Natural killer cell treated with Interleukin-12 subunit alpha and Interleukin-12 subunit beta and Interleukin-15 and Interleukin-18, amount 100 ng/mL, for 72 hours (primary cell): ENCODE measurements at regions not wholly inside any gene's neighbourhood (a gene's known extent, or its start where the extent isn't known, plus 50 kb on each side); places are given as distances from the start of the nearest gene placed in this dataset.

ENCODE experiments used
- ATAC-seq, 2 donors: fragments of 150-1000 bp; cut with Tn5 transposase in 1 of 2; sonication (Bioruptor Pico), chemical (Tn5 transposase) in 1 of 2; 2 replicates each; pipeline ENCODE4 v1.10.0; 2021
- DNase-seq: peaks from one replicate; pipeline ENCODE4 v3.0.0; 2022; ENCODE audit warnings: low spot score
- H3K27ac Mint-ChIP-seq, 2 donors: 1 replicate in 1 of 2; 2 replicates in 1 of 2; pipeline ENCODE4 v1.8.0; 2022; ENCODE audit warnings: mixed read lengths in 2 of 2, mild to moderate bottlenecking in 1 of 2, moderate library complexity in 1 of 2
- H3K27me3 Mint-ChIP-seq, 2 donors: 1 replicate in 1 of 2; 2 replicates in 1 of 2; pipeline ENCODE4 v1.8.0; 2022; ENCODE audit warnings: mixed read lengths in 2 of 2
- H3K36me3 Mint-ChIP-seq: one replicate; pipeline ENCODE4 v1.8.0; 2022; ENCODE audit warnings: mixed read lengths
- H3K4me1 Mint-ChIP-seq, 2 donors: 1 replicate in 1 of 2; 2 replicates in 1 of 2; pipeline ENCODE4 v1.8.0; 2022; ENCODE audit warnings: low read depth in 2 of 2, mixed read lengths in 2 of 2, mild to moderate bottlenecking in 1 of 2
- H3K4me3 Mint-ChIP-seq: one replicate; pipeline ENCODE4 v1.8.0; 2022; ENCODE audit warnings: mixed read lengths
- H3K9me3 Mint-ChIP-seq: 2 replicates; pipeline ENCODE4 v1.8.0; 2022; ENCODE audit warnings: mixed read lengths

DNA sequence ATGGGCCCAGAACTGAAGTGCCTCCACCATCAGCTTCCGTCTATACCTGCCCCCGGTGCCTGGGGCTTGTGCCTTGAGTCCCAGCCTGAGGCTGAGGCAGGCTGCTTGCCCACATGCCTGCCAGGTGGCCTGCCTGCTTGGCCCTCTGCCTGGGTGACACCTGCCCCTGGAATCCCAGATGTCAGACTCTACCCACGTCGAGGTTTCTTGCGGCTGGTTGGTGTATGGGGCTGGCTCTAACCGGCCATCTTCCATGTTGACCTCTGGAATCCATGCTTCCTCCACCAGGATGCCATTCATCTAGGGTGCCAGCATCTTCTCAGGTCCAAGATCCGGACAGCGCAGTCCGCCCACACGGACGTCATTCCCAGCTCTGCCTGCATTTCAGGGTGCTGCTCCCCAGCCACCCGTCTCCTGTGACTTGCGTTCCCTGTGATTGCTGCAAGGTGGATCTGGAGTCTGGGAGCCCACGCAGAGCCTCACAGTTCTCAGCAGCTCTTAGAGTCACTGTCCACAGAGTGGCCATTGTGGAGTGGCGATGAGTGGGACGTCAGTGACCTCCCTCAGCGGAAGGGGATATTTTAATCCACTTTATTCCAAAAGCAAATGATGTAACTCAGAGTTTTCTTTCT, 298.1 kb downstream of the TCERG1L start:
- Mint-ChIP-seq H3K9me3 (no peaks in the 10 kb centered on the region), H3K4me3 (no peak overlapping the region), H3K27ac (no peak overlapping the region), H3K4me1 (no peaks in the 10 kb centered on the region), H3K36me3 (no peaks in the 10 kb centered on the region), H3K27me3 (no peaks in the 10 kb centered on the region)
- no peak for DNase-seq
- ATAC-seq = no peak

DNA sequence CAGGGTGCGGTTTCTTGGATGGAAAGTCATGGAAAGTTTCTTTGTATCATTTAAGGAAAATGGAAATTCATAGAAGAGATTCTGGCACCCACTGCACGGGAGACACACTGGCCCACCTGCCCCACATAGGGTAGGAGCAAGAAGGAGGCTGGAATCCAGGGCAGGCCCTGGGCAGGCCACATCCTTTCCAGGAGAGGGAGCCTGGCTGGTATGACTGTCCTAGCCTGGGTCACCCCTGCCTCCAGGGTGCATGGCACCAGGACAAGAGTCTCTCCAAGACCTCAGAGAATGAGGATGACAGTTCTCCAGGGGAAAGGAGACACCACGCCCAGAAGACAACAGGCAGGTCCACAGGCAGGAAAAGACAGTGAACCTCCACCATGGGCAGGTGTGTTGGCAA, 297.2 kb downstream of the TCERG1L start:
- DNase-seq = no peak
- no peaks in the 10 kb centered on the region for H3K9me3 Mint-ChIP-seq
- H3K36me3 Mint-ChIP-seq = no peaks in the 10 kb centered on the region
- ATAC-seq = peak in 1 of 2 donors; percentile 48
- H3K4me3 Mint-ChIP-seq = no peak overlapping the region
- no peaks in the 10 kb centered on the region for H3K27me3 Mint-ChIP-seq
- H3K27ac Mint-ChIP-seq = no peak overlapping the region
- no peaks in the 10 kb centered on the region for H3K4me1 Mint-ChIP-seq

GRCh38 chr10:131015271-131015670, 296.2 kb downstream of the TCERG1L start:
- DNase-seq (no peak), ATAC-seq (no peak)
- Mint-ChIP-seq H3K4me3 (no peak overlapping the region), H3K27ac (no peak overlapping the region), H3K36me3 (no peaks in the 10 kb centered on the region), H3K27me3 (no peaks in the 10 kb centered on the region), H3K9me3 (no peaks in the 10 kb centered on the region), H3K4me1 (no peaks in the 10 kb centered on the region)

DNA sequence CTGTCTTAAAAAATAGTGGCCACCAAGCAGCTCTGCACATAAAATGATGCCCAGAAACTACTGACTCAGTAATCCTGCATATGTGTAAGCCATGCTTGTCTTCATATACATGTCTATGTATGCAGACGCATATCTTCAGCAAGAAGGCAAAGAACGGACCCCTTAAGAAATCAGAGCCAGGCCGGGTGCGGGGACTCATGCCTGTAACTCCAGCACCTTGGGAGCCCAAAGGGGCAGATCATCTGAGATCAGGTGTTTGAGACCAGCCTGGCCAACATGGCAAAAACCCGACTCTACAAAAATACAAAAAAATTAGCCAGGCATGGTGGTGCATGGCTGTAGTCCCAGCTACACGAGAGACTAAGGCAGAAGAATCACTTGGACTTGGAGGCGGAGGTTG, 295.0 kb downstream of the TCERG1L start:
- Mint-ChIP-seq H3K27me3 (no peaks in the 10 kb centered on the region), H3K4me3 (no peak overlapping the region), H3K9me3 (no peaks in the 10 kb centered on the region), H3K4me1 (no peaks in the 10 kb centered on the region), H3K27ac (no peak overlapping the region), H3K36me3 (no peaks in the 10 kb centered on the region)
- no peak for DNase-seq
- no peak for ATAC-seq

DNA sequence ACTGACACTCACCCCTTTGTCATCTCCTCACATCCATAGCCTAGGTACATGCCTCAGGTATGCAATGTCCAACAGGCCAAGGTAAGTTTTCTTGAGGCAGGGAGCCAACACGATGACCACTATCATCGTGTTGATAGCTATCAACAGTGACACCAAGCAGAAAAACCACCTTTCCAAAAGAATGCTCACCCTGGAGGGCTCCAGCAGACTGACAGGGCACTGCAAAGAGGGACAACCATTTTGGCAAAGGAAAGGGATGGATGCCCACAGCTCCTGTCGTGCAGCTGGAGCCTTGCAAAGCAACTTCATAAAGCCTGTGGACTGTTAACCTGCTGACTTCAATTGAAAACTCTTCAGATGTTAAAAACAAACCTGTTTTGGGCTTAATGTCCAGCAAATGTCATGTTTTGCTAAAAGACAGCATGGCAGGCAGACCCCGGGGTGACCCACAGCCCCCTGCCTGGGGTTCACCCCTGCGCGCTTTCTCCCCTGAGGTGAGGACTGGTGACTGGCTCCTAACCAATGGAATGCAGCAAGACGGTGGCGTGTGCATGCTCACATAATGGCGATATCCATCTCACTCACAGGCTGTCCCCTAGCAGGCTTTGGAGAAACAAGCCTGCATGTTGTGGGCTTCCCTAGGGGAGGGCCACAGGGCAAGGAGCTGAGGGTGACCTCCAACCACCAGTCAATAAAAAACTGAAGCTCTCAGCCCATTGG, 293.8 kb downstream of the TCERG1L start:
- no peak overlapping the region for H3K27ac Mint-ChIP-seq
- no peaks in the 10 kb centered on the region for H3K27me3 Mint-ChIP-seq
- no peaks in the 10 kb centered on the region for H3K36me3 Mint-ChIP-seq
- no peak overlapping the region for H3K4me3 Mint-ChIP-seq
- H3K9me3 Mint-ChIP-seq = no peaks in the 10 kb centered on the region
- no peaks in the 10 kb centered on the region for H3K4me1 Mint-ChIP-seq
- ATAC-seq = peak in 1 of 2 donors; percentile 26
- DNase-seq = no peak

DNA sequence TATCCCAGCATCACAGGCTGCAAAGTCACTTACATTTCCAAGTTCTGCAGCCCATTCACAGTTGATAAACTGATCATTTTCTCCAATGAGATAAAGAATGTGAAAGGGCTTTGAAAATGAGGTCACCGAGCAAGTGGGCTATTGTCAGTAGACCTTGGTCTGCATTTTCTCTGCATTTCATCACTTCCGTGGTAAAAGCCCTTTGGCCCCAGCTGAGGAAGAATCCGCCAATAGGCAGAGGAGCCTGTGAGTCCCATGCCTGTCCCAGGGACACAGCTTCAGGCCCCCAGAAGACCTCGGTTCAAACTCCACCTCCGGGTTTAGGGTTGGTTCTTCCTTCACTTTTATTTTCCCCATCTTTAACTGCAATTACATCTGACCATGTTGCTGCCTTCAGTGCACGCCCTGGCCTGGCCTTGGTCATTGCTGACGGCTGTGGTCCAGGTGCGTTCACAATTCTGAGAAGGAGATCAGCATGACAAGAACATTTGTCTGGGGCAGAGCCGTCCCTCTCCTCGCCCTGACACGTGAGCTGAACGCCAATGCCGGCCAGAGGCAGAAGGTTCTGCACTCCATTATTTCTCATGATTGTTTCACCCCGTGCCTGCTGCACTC, 292.5 kb downstream of the TCERG1L start:
- Mint-ChIP-seq H3K4me3 (no peak overlapping the region), H3K36me3 (no peaks in the 10 kb centered on the region), H3K9me3 (no peaks in the 10 kb centered on the region), H3K27ac (no peak overlapping the region), H3K4me1 (no peaks in the 10 kb centered on the region), H3K27me3 (no peaks in the 10 kb centered on the region)
- ATAC-seq (no peak), DNase-seq (no peak)

- DNase-seq (no peak), ATAC-seq (peak in 1 of 2 donors; percentile 21)
- no peaks in the 10 kb centered on the region for H3K4me1 Mint-ChIP-seq
- no peaks in the 10 kb centered on the region for H3K27me3 Mint-ChIP-seq
- H3K9me3 Mint-ChIP-seq = no peaks in the 10 kb centered on the region
- H3K36me3 Mint-ChIP-seq = no peaks in the 10 kb centered on the region
- H3K27ac Mint-ChIP-seq = no peak overlapping the region
- H3K4me3 Mint-ChIP-seq = no peak overlapping the region
Observed at GRCh38 chr10:131019696-131020095, 291.8 kb downstream of the TCERG1L start.

DNA sequence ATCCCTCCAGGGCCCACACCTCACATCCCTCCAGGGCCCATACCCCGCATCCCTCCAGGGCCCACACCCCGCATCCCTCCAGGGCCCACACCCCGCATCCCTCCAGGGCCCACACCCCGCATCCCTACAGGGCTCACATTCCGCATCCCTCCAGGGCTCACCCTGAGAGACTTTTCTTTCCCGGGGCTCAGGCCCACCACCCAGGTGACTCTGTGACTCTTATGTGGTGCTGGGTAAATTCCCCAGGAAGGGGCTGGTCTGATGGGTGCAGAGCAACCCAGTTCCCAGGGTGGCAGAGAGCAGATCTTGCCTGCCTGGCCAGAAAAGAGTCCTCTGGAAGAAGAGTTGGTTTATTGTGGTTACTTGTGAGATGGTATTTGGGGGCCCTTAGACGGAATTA, 290.7 kb downstream of the TCERG1L start:
- H3K9me3 Mint-ChIP-seq = no peaks in the 10 kb centered on the region
- no peaks in the 10 kb centered on the region for H3K27me3 Mint-ChIP-seq
- no peak overlapping the region for H3K4me3 Mint-ChIP-seq
- ATAC-seq (no peak), DNase-seq (no peak)
- H3K27ac Mint-ChIP-seq = no peak overlapping the region
- H3K36me3 Mint-ChIP-seq = no peaks in the 10 kb centered on the region
- H3K4me1 Mint-ChIP-seq = no peaks in the 10 kb centered on the region

DNA sequence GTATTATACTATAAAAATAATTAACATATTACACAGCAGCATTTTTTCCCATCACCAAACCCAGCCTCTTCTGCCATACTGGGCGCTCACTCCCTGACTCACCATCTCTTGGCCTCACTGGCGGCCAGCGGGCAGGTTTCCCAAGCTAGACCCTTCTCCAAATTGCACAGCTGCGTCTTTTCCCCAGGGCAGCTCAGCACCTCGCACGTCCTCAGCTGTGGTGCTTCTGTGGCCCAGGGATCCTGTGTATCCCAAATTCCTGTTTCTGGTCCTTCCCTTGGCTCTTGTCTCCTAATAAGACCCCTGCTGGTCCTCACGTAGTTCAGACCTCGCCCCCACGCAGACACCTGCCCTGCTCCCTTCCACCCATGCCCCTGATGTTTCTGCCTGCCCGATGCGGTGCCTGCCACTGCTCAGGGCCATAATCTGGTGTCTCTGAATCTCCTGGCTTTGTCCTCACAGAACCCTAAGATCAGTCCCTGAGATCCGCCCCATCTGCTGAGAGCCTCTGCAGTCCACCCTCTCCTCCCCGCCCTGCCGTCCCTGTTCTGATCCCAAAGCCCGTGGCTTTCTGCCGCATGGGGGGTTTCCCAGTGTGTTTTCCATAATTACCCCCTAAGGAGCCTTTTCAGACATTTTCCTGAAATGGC, 290.1 kb downstream of the TCERG1L start:
- H3K9me3 Mint-ChIP-seq = no peaks in the 10 kb centered on the region
- H3K4me3 Mint-ChIP-seq = no peak overlapping the region
- DNase-seq (no peak), ATAC-seq (no peak)
- H3K27me3 Mint-ChIP-seq = no peaks in the 10 kb centered on the region
- no peak overlapping the region for H3K27ac Mint-ChIP-seq
- no peaks in the 10 kb centered on the region for H3K36me3 Mint-ChIP-seq
- no peaks in the 10 kb centered on the region for H3K4me1 Mint-ChIP-seq

GRCh38 chr10:131021969-131022368, 289.6 kb downstream of the TCERG1L start:
- no peak overlapping the region for H3K27ac Mint-ChIP-seq
- H3K9me3 Mint-ChIP-seq = no peaks in the 10 kb centered on the region
- H3K36me3 Mint-ChIP-seq = no peaks in the 10 kb centered on the region
- H3K4me1 Mint-ChIP-seq = no peaks in the 10 kb centered on the region
- no peaks in the 10 kb centered on the region for H3K27me3 Mint-ChIP-seq
- H3K4me3 Mint-ChIP-seq = no peak overlapping the region
- DNase-seq = no peak
- no peak for ATAC-seq

GRCh38 chr10:131022369-131022768, 289.2 kb downstream of the TCERG1L start:
- no peaks in the 10 kb centered on the region for H3K36me3 Mint-ChIP-seq
- DNase-seq (no peak), ATAC-seq (peak in 1 of 2 donors; percentile 41)
- no peaks in the 10 kb centered on the region for H3K27me3 Mint-ChIP-seq
- H3K27ac Mint-ChIP-seq = no peak overlapping the region
- no peak overlapping the region for H3K4me3 Mint-ChIP-seq
- no peaks in the 10 kb centered on the region for H3K9me3 Mint-ChIP-seq
- no peaks in the 10 kb centered on the region for H3K4me1 Mint-ChIP-seq

DNA sequence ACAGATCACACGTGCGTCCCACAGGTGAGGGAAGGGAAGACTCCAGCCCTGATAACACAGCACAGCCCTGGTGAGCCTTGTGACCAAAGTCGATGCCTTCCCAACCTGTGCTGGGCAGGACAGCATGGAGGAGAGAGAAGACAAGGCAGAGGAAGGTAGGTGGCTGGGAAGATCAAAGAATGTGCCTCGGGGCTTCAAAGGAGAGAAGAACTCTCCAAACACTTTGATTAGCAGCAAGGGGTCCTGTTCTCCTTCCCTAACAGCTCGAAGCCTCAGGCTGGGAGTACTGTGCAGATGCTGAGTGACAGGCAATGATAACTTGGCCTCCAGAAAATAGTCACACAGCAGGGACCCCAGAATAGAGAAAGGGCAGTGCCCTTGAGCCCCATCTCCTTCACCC, 288.5 kb downstream of the TCERG1L start:
- DNase-seq (no peak), ATAC-seq (no peak)
- Mint-ChIP-seq H3K4me1 (no peaks in the 10 kb centered on the region), H3K36me3 (no peaks in the 10 kb centered on the region), H3K27me3 (no peaks in the 10 kb centered on the region), H3K4me3 (no peak overlapping the region), H3K9me3 (no peaks in the 10 kb centered on the region), H3K27ac (no peak overlapping the region)

GRCh38 chr10:131024259-131025131, 287.0 kb downstream of the TCERG1L start:
- no peak for DNase-seq
- Mint-ChIP-seq H3K9me3 (no peaks in the 10 kb centered on the region), H3K4me3 (no peak overlapping the region), H3K27ac (no peak overlapping the region), H3K4me1 (no peaks in the 10 kb centered on the region), H3K36me3 (no peaks in the 10 kb centered on the region), H3K27me3 (no peaks in the 10 kb centered on the region)
- no peak for ATAC-seq
